ENCODE measurements at regions not wholly inside any gene's neighbourhood (a gene's known extent, or its start where the extent isn't known, plus 50 kb on each side); places are given as distances from the start of the nearest gene placed in this dataset.

DNA sequence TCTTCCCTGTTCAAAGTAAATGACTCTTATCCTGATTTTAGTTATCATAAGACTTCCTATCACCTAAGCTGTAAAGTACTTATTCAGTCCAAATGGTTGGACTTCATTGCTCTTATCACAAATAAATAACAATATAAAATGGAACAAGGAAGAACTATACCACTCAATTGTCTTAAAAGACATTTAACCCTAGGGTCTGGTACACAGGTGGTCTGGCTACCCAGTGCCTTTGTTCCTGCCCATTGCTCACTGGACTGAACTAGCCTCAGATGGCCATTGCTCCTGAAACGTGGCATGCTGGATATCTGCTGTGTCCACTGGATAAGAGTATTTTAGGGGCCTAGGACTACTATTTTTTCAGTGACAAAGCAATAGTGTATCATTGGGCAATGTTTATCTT lies 574.3 kb upstream of the CA10 start:
- TF ChIP-seq, protein P1, sequence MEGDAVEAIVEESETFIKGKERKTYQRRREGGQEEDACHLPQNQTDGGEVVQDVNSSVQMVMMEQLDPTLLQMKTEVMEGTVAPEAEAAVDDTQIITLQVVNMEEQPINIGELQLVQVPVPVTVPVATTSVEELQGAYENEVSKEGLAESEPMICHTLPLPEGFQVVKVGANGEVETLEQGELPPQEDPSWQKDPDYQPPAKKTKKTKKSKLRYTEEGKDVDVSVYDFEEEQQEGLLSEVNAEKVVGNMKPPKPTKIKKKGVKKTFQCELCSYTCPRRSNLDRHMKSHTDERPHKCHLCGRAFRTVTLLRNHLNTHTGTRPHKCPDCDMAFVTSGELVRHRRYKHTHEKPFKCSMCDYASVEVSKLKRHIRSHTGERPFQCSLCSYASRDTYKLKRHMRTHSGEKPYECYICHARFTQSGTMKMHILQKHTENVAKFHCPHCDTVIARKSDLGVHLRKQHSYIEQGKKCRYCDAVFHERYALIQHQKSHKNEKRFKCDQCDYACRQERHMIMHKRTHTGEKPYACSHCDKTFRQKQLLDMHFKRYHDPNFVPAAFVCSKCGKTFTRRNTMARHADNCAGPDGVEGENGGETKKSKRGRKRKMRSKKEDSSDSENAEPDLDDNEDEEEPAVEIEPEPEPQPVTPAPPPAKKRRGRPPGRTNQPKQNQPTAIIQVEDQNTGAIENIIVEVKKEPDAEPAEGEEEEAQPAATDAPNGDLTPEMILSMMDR (IDR thresholded peaks at IDR 0.05; ENCODE audit: extremely low read depth in 1 of 2, insufficient read depth in 1 of 2, low read depth in 1 of 2, low read length in 2 of 2): no peak
- TF ChIP-seq EZH2 (IDR thresholded peaks at IDR 0.05; ENCODE audit: borderline replicate concordance, low read depth, low read length, severe bottlenecking) (no peak), JUN (IDR thresholded peaks at IDR 0.05; ENCODE audit: borderline replicate concordance, insufficient read depth, insufficient read length, low read depth) (no peak), POLR2A (IDR thresholded peaks at IDR 0.05; ENCODE audit: low read depth, low read length) (no peak), POLR2AphosphoS5 (IDR thresholded peaks at IDR 0.05; ENCODE audit: insufficient read depth, low read depth, low read length) (no peak), MYC (IDR thresholded peaks at IDR 0.05; ENCODE audit: low read depth, low read length) (no peak)
- TF ChIP-seq, protein P2, sequence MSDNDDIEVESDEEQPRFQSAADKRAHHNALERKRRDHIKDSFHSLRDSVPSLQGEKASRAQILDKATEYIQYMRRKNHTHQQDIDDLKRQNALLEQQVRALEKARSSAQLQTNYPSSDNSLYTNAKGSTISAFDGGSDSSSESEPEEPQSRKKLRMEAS (IDR thresholded peaks at IDR 0.05; ENCODE audit: insufficient read depth, insufficient read length): no peak
